ENCODE measurements at regions not wholly inside any gene's neighbourhood (a gene's known extent, or its start where the extent isn't known, plus 50 kb on each side); places are given as distances from the start of the nearest gene placed in this dataset.

GRCh38 chr14:64646103-64646502 lies 58.1 kb upstream of the PLEKHG3 start:
- intact Hi-C loops (cut with micrococcal nuclease): no loop called here
- 95% methylated on average over 2 of the region's 5 CpGs for WGBS (ENCODE audit: insufficient coverage)
- no peak for ATAC-seq (ENCODE audit: low read depth)
- ChIA-PET POLR2A (no interaction called here), CTCF (interaction anchor here (0.6 kb wide), 1 partner anchor 9 kb away, joined by 4 read pairs; no protein-coding TSS in a partner anchor)
- Mint-ChIP-seq H3K27ac (no peak overlapping the region), H3K27me3 (peaks cover 40% of the 10 kb centered on the region), H3K9me3 (ENCODE audit: insufficient read depth) (no peaks in the 10 kb centered on the region), H3K4me1 (no peaks in the 10 kb centered on the region), H3K4me3 (no peak overlapping the region)
- Histone ChIP-seq H3K27me3 (replicated peaks in 1 of 4; ENCODE audit: control extremely low read depth in 1 of 4, control insufficient read depth in 3 of 4, insufficient read depth in 4 of 4, low read length in 3 of 4) (no peaks in the 10 kb centered on the region), H3K79me2 (ENCODE audit: control insufficient read depth, insufficient read depth, low read length) (no peaks in the 10 kb centered on the region), H3K27ac (ENCODE audit: low read length in 2 of 2) (no peak overlapping the region), H3K4me1 (ENCODE audit: control insufficient read depth in 2 of 2, insufficient read depth in 2 of 2, low read length in 2 of 2) (no peaks in the 10 kb centered on the region), H3K36me3 (replicated peaks in 1 of 2; ENCODE audit: control extremely low read depth in 1 of 2, control insufficient read depth in 1 of 2, extremely low read depth in 1 of 2, insufficient read depth in 2 of 2, low read length in 1 of 2) (no peaks in the 10 kb centered on the region), H3K4me2 (replicated peaks; ENCODE audit: low read depth, low read length, poor library complexity, severe bottlenecking) (no peak overlapping the region), H3K4me3 (ENCODE audit: control extremely low read depth in 1 of 5, extremely low read depth in 1 of 5, insufficient read depth in 1 of 5, low read depth in 2 of 5, low read length in 4 of 5) (no peak overlapping the region), H3K9me3 (ENCODE audit: control extremely low read depth in 1 of 3, control insufficient read depth in 2 of 3, insufficient read depth in 1 of 3, low read length in 2 of 3) (no peaks in the 10 kb centered on the region), H4K20me1 (ENCODE audit: control insufficient read depth, insufficient read depth, low read length, poor library complexity, severe bottlenecking) (no peaks in the 10 kb centered on the region), H2AFZ (ENCODE audit: insufficient read depth, low read depth, low read length, poor library complexity, severe bottlenecking) (no peak overlapping the region), H3K9ac (ENCODE audit: low read length) (no peak overlapping the region)
- no peak for DNase-seq
- TF ChIP-seq, protein P1, sequence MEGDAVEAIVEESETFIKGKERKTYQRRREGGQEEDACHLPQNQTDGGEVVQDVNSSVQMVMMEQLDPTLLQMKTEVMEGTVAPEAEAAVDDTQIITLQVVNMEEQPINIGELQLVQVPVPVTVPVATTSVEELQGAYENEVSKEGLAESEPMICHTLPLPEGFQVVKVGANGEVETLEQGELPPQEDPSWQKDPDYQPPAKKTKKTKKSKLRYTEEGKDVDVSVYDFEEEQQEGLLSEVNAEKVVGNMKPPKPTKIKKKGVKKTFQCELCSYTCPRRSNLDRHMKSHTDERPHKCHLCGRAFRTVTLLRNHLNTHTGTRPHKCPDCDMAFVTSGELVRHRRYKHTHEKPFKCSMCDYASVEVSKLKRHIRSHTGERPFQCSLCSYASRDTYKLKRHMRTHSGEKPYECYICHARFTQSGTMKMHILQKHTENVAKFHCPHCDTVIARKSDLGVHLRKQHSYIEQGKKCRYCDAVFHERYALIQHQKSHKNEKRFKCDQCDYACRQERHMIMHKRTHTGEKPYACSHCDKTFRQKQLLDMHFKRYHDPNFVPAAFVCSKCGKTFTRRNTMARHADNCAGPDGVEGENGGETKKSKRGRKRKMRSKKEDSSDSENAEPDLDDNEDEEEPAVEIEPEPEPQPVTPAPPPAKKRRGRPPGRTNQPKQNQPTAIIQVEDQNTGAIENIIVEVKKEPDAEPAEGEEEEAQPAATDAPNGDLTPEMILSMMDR (IDR thresholded peaks at IDR 0.05): no peak

GRCh38 chr14:64649383-64649998 lies 54.7 kb upstream of the PLEKHG3 start:
- Histone ChIP-seq H3K9ac (ENCODE audit: low read length) (no peak overlapping the region), H3K4me1 (ENCODE audit: control insufficient read depth in 2 of 2, insufficient read depth in 2 of 2, low read length in 2 of 2) (no peaks in the 10 kb centered on the region), H2AFZ (ENCODE audit: insufficient read depth, low read depth, low read length, poor library complexity, severe bottlenecking) (no peak overlapping the region), H3K27ac (ENCODE audit: low read length in 2 of 2) (no peak overlapping the region), H3K9me3 (ENCODE audit: control extremely low read depth in 1 of 3, control insufficient read depth in 2 of 3, insufficient read depth in 1 of 3, low read length in 2 of 3) (no peaks in the 10 kb centered on the region), H3K79me2 (ENCODE audit: control insufficient read depth, insufficient read depth, low read length) (no peaks in the 10 kb centered on the region), H3K36me3 (replicated peaks in 1 of 2; ENCODE audit: control extremely low read depth in 1 of 2, control insufficient read depth in 1 of 2, extremely low read depth in 1 of 2, insufficient read depth in 2 of 2, low read length in 1 of 2) (no peaks in the 10 kb centered on the region), H3K4me2 (replicated peaks; ENCODE audit: low read depth, low read length, poor library complexity, severe bottlenecking) (no peak overlapping the region), H4K20me1 (ENCODE audit: control insufficient read depth, insufficient read depth, low read length, poor library complexity, severe bottlenecking) (no peaks in the 10 kb centered on the region), H3K27me3 (replicated peaks in 1 of 4; ENCODE audit: control extremely low read depth in 1 of 4, control insufficient read depth in 3 of 4, insufficient read depth in 4 of 4, low read length in 3 of 4) (no peaks in the 10 kb centered on the region), H3K4me3 (ENCODE audit: control extremely low read depth in 1 of 5, extremely low read depth in 1 of 5, insufficient read depth in 1 of 5, low read depth in 2 of 5, low read length in 4 of 5) (no peak overlapping the region)
- ChIA-PET POLR2A (no interaction called here), CTCF (no interaction called here)
- 86% methylated on average over 9 of the region's 13 CpGs for WGBS (ENCODE audit: insufficient coverage)
- TF ChIP-seq, protein P1 (IDR thresholded peaks at IDR 0.05): no peak
- no peak for TF ChIP-seq EZH2 (IDR thresholded peaks at IDR 0.05; ENCODE audit: borderline replicate concordance, insufficient read depth, low read depth, low read length, poor library complexity, severe bottlenecking)
- ATAC-seq (ENCODE audit: low read depth) (no peak), DNase-seq (no peak)
- Mint-ChIP-seq H3K27ac (no peak overlapping the region), H3K9me3 (ENCODE audit: insufficient read depth) (no peaks in the 10 kb centered on the region), H3K4me3 (no peak overlapping the region), H3K4me1 (no peaks in the 10 kb centered on the region), H3K27me3 (peaks cover 27% of the 10 kb centered on the region)
- intact Hi-C loops (cut with micrococcal nuclease): no loop called here
